K562 (cell line): ENCODE measurements at regions not wholly inside any gene's neighbourhood (a gene's known extent, or its start where the extent isn't known, plus 50 kb on each side); places are given as distances from the start of the nearest gene placed in this dataset.

Source experiments
- BHLHE40 ChIP-seq: IDR thresholded peaks from 2 replicates; pipeline ENCODE4 v1.6.1; 2011; ENCODE audit warnings: low read length, improper control_type of control experiment
- CTCF ChIP-seq, 3 experiments: IDR thresholded peaks in 2 of 3; conservative IDR thresholded peaks in 1 of 3; 2 replicates each; pipeline ENCODE4 v1.5.1; 2011 to 2012; ENCODE audit warnings: low read length in 3 of 3, mild to moderate bottlenecking in 3 of 3, control low read depth in 2 of 3, improper control_type of control experiment in 1 of 3, inconsistent platforms in 1 of 3, low read depth in 1 of 3, mixed read lengths in 1 of 3, moderate library complexity in 1 of 3; ENCODE audit not compliant: insufficient read depth in 2 of 3
- EZH2 ChIP-seq: IDR thresholded peaks from 2 replicates; pipeline ENCODE4 v1.6.1; 2012; ENCODE audit warnings: low read depth, mild to moderate bottlenecking, inconsistent platforms, low read length, borderline replicate concordance
- NKRF ChIP-seq: fragments of 450-650 bp; IDR thresholded peaks from 2 replicates; pipeline ENCODE4 v1.6.1; 2016; ENCODE audit warnings: borderline replicate concordance
- SIX5 ChIP-seq, 2 experiments: IDR thresholded peaks; 2 replicates each; pipeline ENCODE4 v1.6.1; 2011; ENCODE audit warnings: low read length in 2 of 2, borderline replicate concordance in 1 of 2, low read depth in 1 of 2, mild to moderate bottlenecking in 1 of 2, moderate library complexity in 1 of 2; ENCODE audit not compliant: insufficient read depth in 1 of 2
- SOX6 ChIP-seq: fragments of 450-650 bp; IDR thresholded peaks from 2 replicates; pipeline ENCODE4 v1.6.1; 2014; ENCODE audit warnings: mild to moderate bottlenecking
- TEAD4 ChIP-seq, 2 experiments: sonication (generic) in 1 of 2; formaldehyde crosslinking in 1 of 2; IDR thresholded peaks; 2 replicates each; pipeline versions ENCODE4 v1.6.1 to v1.8.0; 2012 to 2022; ENCODE audit warnings: borderline replicate concordance in 1 of 2, inconsistent platforms in 1 of 2, low read length in 1 of 2, mild to moderate bottlenecking in 1 of 2, missing genetic modification reagents in 1 of 2

DNA sequence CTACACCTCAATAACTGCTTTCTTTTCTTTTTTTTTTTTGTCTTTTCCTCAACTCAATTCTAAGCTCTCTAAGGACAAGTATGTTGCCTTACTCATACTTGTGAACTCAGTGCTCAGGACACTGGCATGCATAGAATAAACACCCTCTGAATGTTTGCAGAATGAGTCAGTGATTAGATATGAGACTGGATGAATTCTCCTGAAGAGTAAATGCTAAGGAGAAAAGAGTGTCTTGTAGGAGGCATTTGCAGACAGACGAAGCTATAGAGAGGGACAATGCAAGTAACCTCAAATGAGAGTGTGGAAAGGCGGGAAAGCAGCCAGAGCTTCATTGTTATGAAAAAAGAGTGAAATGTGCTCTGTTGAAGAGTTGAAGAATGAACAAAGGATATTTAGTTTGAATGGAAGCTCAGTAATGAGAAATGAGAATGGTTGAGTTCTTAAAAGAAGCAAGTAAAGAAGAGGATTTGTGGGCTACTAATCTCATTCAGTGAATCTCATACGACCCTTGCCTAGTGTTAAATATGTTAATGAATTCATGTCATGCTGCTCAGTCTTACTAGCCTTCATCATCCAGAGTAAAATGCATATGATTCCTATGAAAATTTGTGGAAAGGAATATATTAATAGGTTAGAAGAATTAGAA is 166.1 kb upstream of the DPYD start:
- TF ChIP-seq CTCF (IDR thresholded peaks at IDR 0.05 in 2 of 3, conservative IDR thresholded peaks at IDR 0.05 in 1 of 3; ENCODE audit: insufficient read depth in 2 of 3, low read depth in 1 of 3, low read length in 3 of 3), result no peak
- no peak for TF ChIP-seq SOX6
- no peak for TF ChIP-seq NKRF
- no peak for TF ChIP-seq TEAD4 (IDR thresholded peaks at IDR 0.05; ENCODE audit: low read length)
- no peak for TF ChIP-seq TEAD4 (CRISPR knock-in tag; IDR thresholded peaks at IDR 0.05; ENCODE audit: borderline replicate concordance)
- no peak for TF ChIP-seq SIX5 (IDR thresholded peaks at IDR 0.05; ENCODE audit: borderline replicate concordance in 1 of 2, insufficient read depth in 1 of 2, low read depth in 1 of 2, low read length in 2 of 2)
- TF ChIP-seq BHLHE40, result no peak
- TF ChIP-seq EZH2, result no peak
